IPS DF 4.7 (cell line): ENCODE measurements at regions not wholly inside any gene's neighbourhood (a gene's known extent, or its start where the extent isn't known, plus 50 kb on each side); places are given as distances from the start of the nearest gene placed in this dataset.
"Not testable (repeated sequence)": the region's sequence is repeated elsewhere in the genome, so short reads cannot be mapped to it uniquely, and the experiment has no call there.

Source experiments
- DNase-seq: peaks from one replicate; pipeline ENCODE4 v3.0.0-alpha.2; 2013; ENCODE audit warnings: low spot score; ENCODE audit errors: extremely low read depth

DNA sequence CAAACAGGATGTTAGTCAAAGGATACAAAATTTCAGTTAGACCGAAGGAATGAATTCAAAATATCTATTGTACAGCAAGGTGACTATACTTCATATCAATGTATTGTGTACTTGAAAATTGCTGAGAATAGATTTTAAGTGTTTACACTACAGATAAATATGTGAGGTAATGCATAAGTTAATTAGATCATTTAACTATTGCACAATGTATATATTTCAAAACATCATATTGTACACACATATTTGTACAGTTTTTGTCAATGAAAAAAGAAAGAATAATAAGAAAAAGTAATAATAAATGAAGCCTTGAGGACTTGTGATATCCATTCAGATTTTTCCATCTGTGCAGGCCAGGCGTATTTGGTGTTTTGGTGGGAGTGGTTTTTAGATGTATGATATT is 367.4 kb upstream of the SNX7 start:
- DNase-seq, result no peak

DNA sequence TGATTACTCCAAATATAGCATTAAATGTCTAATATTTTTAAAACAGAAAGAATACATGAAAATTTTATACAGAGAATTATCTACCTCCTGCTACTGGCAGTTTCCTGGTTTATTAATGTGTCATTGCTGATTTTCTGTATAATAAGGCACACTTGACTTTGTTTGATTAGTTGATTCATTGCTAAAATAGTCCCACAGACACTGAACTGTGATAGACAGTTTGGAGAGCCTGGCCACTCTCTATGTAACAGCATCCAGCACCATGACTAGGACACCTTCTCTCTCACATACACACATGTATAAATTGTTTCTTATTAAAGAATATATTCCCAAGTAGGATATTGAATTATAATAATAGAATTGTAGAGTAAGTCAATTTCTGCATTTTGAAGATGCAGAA is 368.5 kb upstream of the SNX7 start:
- no peak for DNase-seq

DNA sequence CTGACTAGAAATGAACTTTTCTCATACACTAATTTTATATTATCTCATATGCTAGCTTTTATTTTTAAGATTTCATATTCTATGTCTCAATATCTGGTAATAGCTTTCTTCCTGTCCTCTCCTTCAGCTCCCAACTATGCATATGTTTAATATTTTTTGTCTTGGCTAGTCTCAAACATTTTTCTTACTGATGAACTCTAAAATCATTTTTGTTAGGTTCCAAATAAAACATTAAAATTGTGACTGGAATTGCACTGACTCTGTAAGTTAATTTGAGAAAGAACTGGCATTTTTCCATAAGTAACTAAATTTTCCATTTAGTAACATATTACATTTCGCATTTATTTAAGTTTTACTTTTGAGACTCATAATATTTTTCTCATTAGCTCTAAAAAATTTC is 368.5 kb upstream of the DPYD start:
- DNase-seq, result no peak

DNA sequence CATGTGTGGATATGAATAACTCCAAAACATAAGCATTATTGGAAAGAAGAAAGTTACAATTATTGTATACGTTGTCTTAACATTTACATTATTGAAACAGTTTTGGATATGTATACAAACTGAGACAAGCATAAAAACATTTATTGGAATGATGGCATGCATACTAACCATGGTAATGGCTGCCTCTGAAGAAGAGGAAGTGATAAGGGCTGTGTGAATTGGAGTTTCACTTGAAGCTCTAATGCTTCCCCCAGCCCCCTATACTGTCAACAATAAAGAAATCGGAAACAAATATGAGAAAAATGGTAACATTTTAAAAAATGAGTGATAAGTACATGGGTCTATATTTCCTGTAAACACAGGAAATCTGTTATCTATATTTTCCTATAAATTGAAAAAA is 367.7 kb upstream of the DPYD start:
- DNase-seq, result no peak

DNA sequence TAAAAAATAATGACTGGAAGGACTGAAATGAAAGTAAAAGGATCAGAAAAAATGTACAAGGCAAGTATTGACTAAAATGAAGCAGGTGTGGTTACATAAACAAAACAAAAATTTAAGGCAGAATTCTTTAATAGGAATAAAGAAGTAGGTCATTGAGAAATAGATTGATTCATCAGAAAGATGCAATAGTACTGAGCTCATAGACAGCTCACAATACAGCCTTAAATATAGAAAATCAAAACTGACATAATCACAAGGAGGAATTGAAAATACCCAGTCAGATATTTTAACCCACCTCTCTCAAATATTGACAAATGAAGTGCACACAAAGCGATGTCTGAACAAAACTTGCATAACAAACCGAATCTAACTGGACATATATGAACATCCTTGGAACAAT is 366.8 kb upstream of the DPYD start:
- no peak for DNase-seq

DNA sequence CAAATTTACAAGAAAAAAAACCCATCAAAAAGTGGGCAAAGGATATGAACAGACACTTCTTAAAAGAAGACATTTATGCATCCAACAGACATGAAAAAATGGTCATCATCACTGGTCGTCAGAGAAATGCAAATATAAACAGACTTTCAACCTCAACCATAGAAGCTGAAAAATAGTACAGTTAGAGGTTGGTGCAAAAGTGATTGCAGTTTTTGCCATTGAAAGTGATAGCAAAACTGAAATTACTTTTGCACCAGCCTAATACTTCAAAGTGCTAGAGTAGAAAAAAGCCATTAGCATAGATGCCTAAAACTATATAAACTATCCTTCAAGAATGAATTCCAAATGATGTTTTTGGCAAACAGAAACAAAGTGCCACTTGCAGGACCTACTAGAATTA is 365.8 kb upstream of the DPYD start:
- DNase-seq, result no peak

DNA sequence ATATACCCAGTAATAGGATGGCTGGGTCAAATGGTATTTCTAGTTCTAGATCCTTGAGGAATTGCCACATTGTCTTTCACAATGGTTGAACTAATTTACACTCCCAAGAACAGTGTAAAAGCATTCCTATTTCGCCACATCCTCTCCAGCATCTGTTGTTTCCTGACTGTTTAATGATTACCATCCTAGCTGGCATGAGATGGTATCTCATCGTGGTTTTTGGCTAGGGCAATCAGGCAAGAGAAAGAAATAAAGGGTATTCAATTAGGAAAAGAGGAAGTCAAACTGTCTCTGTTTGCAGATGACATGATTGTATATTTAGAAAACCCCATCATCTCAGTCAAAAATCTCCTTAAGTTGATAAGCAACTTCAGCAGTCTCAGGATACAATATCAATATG is 364.5 kb upstream of the DPYD start:
- not testable (repeated sequence) for DNase-seq

DNA sequence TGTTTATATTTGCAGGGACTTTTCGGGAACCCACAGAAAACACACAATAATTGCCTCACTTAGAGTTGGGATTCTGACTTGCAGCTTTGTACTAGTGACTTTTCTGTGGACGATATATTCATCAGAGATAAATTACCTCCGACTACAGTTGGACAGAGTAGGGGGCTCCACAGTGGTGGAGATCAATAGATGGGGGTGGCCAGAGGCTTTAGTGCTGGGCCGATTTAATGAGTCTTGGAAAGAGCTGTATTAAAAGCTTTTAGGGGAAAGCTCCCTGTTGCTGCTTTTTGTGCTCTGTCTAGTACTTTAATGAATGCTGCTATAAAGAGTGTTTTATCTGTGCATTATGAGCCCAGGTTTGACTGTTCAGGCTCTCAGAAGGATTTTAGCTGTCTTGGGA is 359.2 kb upstream of the DPYD start:
- DNase-seq, result no peak

DNA sequence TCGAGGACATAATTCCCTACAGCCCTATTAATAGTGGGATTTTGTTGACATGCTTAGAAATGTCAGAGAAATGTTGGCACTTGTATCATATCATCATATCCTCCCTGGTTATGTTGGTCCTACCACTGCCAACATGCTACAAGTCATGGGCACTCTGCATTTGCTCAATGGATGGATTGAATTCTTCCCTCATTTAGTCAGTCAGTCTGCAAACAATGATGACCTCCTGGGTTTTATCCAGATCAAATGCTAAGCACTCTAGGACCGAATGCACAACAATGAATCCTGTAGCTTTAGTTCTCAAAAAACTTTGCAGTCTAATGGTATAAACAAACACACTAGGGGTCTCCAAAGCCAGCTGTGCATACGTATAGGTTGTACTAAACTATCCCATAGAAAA is 357.2 kb upstream of the DPYD start:
- DNase-seq, result no peak

DNA sequence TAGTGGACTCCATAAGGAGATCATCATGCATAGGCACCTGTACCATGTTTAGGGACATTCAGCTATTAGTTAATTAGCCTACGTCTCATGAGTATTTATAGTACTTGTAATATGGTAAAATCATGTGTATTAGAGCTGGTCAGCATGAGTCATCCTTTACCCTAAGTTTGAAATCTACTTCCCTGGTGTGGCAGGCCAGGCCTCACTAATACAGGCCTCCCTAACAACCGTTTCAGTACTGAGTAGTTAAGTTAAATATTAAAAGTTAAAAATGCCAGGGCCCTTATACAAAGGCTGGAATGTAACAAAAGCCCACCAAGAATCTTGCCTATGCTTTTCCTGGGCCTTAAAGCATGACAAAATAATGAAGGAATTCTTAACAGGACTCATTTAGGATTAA is 356.3 kb upstream of the DPYD start:
- DNase-seq, result no peak

DNA sequence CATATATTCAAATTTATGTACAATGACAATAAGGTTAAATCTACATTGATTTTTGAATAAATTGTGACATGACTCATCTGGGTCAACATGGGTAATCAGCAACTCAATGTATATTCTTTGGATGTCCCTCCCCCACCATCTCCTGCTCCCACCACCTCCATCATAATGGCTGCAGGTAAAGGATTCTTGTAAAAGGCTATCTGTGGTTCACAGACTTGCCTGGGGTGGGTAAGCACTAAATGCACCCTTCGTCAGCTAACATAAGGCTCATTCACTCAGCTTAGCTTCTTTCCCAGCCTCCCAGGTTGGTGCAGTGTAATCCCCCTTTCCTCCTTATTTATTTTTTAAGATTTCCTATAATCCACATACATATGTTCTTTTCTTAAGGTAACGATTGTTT is 355.7 kb upstream of the DPYD start:
- DNase-seq, result no peak

DNA sequence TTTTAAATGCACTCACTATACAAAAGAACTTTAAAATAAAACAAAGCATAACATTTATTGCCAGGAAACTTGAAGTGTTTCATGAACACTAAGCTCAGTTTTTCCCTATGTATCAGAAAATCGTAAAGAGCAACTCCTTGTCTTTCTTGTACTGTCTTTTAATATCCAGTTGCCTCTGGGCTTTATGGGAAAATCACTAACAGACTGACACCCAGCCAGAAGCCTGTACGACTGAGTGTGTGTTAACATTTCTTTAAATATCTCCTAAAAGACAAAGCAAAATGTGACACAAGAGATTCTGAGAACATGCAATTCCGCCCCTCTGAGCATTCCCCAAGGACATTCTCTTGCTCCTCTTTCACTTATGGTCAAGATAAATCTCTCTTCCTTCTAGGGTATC is 347.5 kb upstream of the DPYD start:
- no peak for DNase-seq

DNA sequence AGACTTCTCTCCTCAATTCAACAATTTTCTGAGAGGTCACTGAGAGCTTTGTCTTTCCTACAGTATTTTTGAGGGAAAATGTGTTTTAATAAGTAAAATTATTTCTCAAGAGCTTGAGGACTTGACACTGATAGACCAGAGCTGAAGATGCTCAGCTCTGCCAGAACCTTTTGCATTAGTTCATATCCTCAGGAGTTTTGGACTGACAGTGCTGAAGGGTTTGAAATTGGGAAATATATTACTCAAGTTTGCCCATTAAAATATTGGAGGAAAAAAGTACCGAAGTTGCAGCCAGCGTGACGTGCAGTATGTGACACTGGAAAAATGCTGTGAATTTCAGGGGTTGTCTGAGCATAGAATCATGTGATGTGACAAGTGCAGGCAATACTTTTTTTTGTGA is 346.6 kb upstream of the DPYD start:
- DNase-seq, result no peak

DNA sequence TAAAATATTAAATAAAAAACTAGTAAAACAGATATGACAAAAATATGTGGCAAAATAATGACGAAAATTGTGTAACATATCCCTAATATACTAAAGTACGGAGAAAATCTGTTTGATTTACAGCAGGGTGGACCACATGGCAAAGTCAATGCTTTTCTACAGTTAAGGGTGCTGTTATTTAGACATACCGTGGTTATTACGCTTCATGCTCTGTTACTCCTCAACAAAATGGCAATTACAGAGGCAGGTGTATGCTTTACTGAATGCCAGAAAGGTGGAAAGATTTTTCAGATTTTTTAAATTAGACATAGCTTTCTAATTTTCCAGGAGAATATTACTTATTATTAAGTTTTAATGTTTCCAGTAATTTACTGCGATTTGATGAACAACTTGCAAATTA is 343.9 kb upstream of the DPYD start:
- no peak for DNase-seq

DNA sequence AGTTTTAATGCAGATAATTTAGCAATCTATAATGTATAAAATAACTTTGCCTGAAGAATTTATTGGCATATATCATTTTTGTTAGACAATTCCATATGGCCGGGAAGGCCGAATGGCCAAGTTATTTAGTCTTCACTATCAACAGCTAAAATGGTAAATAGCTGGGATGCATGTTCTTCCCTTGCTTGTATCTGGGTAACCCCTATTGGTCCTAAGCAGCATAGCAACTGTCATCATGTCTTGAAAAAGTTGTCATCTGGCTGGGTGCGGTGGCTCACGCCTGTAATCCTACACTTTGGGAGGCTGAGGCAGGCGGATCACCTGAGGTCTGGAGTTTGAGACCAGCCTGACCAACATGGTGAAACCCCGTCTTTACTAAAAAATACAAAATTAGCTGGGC is 340.0 kb upstream of the DPYD start:
- DNase-seq, result no peak

DNA sequence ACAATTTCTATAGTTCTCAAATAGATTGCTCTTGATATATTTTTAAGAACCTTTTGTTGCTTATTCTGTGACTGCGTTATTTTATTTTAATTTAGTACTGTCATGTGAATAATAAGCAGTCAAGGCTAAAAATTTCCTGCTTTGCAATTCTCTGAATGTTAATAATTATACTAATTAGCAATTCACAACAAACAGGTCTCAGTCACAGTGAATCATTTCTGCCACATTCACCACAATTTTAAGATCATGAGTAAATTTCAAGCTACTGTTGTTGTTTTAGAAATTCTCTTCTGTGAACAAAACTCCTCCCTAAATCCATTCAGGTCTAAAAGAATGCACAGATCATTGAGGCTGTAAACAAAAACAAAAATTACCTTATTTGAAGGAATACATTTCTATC is 339.6 kb upstream of the DPYD start:
- no peak for DNase-seq

DNA sequence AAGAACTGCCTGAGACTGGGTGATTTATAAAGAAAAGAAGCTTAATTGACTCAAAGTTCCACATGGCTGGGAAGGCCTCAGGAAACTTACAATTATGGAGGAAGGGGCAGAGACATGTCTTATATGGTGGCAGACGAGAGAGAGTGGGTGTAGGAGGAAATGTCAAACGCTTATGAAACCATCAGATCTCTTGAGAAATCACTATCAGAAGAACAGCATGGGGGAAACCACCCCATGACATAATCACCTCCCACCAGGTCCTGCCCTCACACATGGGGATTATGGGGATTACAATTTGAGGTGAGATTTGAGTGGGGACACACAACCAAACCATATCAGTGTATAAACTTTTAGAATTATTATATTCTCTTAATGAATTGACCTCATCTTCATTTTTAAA is 335.9 kb upstream of the DPYD start:
- DNase-seq, result no peak

DNA sequence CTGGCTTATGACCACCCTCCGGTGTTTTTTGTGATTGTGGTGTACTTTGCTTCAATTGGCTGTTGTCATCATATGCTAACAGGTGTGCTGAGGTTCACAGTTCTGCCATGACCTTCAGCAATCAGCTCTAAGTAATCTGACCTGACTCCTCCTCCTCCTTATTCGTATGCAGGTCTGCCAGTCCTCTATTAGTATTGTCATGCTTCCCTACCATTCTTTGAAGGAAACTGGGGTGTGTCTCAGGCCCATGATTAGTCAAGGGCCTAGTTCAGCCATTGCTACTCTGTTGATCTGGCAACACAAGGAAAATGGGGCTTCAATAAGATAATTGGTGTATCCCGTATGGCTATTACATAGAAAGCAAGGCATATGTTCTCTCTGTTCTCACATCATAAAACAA is 332.3 kb upstream of the DPYD start:
- no peak for DNase-seq

DNA sequence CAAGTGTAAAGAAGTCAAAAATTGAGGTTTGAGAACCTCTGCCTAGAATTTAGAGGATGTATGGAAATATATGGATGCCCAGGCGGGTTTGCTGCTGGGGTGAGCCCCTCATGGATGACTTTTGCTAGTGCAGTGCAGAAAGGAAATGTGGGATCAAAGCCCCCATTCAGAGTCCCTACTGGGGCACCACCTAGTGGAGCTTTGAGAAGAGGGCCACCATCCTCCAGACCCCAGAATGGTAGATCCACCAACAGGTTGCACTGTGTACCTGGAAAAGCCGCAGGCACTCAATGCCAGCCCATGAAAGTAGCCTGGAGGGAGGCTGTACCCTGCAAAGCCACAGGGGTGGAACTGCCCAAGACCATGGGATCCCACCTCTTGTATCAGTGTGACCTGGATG is 330.7 kb upstream of the DPYD start:
- no peak for DNase-seq

DNA sequence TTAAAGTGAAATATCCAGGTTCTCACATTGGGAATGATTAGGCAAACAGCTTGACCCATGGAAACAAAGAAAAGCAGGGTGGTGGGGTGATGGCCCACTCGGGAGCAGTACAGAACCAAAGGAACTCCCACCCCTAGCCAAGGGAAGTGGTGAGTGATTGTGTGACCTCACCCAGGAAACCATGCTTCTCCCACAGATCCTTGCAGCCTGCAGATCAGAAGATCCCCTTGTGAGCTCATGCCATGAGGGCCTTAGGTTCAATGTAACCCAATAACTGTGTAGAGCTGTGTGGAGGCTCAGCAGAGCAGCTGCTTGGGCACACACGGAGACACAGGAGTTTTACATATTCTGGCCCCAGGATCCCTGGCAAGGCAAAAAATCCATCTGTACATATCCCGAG is 311.8 kb upstream of the DPYD start:
- no peak for DNase-seq

DNA sequence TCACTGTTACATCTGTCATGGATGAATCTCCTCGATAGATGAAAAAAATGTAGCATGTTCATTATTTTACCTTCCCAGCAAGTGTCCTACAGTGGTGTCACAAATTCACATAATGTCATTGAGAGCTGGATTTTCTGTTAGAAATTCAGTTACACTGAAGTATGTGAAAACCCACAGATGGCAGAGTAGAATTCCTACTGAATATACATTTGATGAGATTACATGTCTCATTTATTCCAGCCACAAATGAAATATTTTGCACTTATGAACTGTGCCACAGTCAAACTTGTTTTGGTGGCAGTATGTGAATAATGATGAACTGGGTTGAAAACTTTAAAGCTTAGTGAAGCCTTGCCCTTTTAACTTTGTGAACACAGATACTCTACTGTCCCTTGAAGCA is 301.9 kb upstream of the DPYD start:
- DNase-seq, result no peak

DNA sequence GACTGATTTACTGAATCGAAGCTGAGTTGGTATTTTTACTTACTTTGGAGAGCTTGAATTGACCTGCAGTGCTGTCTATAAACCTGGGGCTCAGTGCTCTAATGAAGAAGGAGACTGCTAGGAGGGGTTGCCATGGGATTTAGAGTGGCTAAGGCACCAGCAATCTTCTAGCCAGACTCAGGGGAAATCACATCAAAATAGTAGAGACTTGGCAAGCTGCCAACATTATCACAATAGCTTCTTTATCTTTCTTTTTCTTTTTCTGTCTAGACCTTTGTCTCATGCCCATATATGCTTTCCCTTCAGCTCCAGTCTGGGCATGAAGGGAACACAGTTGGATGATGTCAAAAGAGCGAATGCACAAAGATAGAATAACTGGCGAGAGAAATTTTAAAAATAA is 301.1 kb upstream of the DPYD start:
- DNase-seq, result no peak

DNA sequence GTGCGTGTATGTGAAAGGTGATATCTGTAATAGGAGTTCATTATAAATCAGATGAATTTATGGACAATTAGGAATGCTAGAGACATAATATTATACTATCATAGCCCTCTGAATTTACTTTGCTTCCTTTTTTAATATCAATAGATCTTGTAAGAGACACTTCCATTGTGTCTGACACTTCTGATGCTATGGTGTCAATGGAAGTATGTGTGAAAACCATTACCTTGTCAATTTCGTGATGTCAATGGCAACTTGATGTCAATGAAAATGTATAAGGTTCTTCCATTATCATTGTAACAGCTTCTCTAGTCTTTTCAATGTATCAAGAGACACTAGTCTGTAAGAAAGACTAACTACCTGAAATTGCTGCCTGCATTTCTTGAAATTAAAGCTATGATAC is 296.8 kb upstream of the DPYD start:
- DNase-seq, result no peak

DNA sequence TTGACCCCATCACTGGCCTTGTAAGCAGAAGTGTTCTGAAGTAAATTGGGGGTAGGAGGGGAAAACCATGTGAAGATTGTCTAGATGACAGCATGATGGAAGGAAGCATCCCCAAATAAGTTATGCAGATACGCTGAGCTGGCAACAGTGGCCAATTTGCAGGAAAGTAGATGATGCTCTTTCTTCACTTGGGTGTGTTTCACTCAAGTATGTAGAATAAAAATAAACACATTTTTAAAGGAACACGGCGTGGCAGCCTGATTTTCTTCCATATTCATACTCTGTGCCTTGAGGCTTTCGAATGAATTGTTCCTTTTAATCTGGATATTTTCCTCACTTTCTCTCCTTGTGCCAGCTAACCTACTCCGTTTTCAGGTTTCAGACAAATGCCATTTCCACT is 295.5 kb upstream of the DPYD start:
- DNase-seq, result no peak
